ENCODE measurements at regions not wholly inside any gene's neighbourhood (a gene's known extent, or its start where the extent isn't known, plus 50 kb on each side); places are given as distances from the start of the nearest gene placed in this dataset.

GRCh38 chr1:55623311-55623710 lies 408.1 kb upstream of the USP24 start:
- TF ChIP-seq CTCF (IDR thresholded peaks at IDR 0.05) (no peak), POLR2A (IDR thresholded peaks at IDR 0.05) (no peak)

Measured in tibial nerve (tissue), 3 donors.